SK-N-SH (cell line): ENCODE measurements at regions not wholly inside any gene's neighbourhood (a gene's known extent, or its start where the extent isn't known, plus 50 kb on each side); places are given as distances from the start of the nearest gene placed in this dataset.

Experiments used
- CTCF ChIA-PET: fragments of 300-600, 350-600 bp; formaldehyde crosslinking; extraction: SDS; loops from one replicate; lab custom pipeline; 2021; lab: Yijun Ruan, JAX
- POLR2A ChIA-PET: fragments of 350-600 bp; sonication (Branson Sonifier 250); formaldehyde crosslinking; extraction: SDS; loops from one replicate; lab custom pipeline; 2020; ENCODE audit warnings: antibody characterized with exemption, inconsistent platforms; lab: Yijun Ruan, JAX
- DNase-seq: peaks from one replicate; pipeline ENCODE4 v3.0.0; 2012
- H2AFZ ChIP-seq: fragments of 200-600 bp; sonication (generic); 2 replicates; pipeline ENCODE4 v1.8.1; 2016; ENCODE audit warnings: antibody characterized with exemption, mild to moderate bottlenecking, low read depth
- H3F3A ChIP-seq: fragments of 200-600 bp; sonication (generic); replicated peaks from 2 replicates; pipeline ENCODE3; 2016; ENCODE audit warnings: antibody characterized with exemption, mild to moderate bottlenecking; ENCODE audit not compliant: insufficient read depth
- H3K27ac ChIP-seq, 2 experiments: fragments of 200-500 bp in 1 of 2; fragments of 200-600 bp in 1 of 2; sonication (Bioruptor generic) in 1 of 2; sonication (generic), shearing (Covaris generic) in 1 of 2; 2 replicates each; pipeline versions ENCODE4 v1.5.1 to v1.6.1; 2014 to 2016; ENCODE audit warnings: low read depth in 2 of 2, inconsistent platforms in 1 of 2, low read length in 1 of 2, mild to moderate bottlenecking in 1 of 2, mixed read lengths in 1 of 2
- H3K27me3 ChIP-seq: fragments of 200-600 bp; sonication (generic), shearing (Covaris generic); 2 replicates; pipeline ENCODE4 v1.6.1; 2016; ENCODE audit warnings: mixed run types; ENCODE audit not compliant: insufficient read depth
- H3K36me3 ChIP-seq, 2 experiments: fragments of 200-500 bp in 1 of 2; fragments of 200-600 bp in 1 of 2; sonication (Bioruptor generic) in 1 of 2; sonication (generic) in 1 of 2; replicated peaks in 1 of 2; 2 replicates each; pipeline versions ENCODE3 to v1.5.1; 2014 to 2016; ENCODE audit warnings: low read length in 1 of 2, mild to moderate bottlenecking in 1 of 2; ENCODE audit not compliant: insufficient read depth in 2 of 2, control insufficient read depth in 1 of 2
- H3K4me1 ChIP-seq, 2 experiments: fragments of 200-500 bp in 1 of 2; fragments of 200-600 bp in 1 of 2; sonication (Bioruptor generic) in 1 of 2; sonication (generic), shearing (Covaris generic) in 1 of 2; 2 replicates each; pipeline versions ENCODE4 v1.5.1 to v1.6.1; 2014 to 2016; ENCODE audit warnings: low read depth in 1 of 2, low read length in 1 of 2, mixed run types in 1 of 2; ENCODE audit not compliant: insufficient read depth in 2 of 2, control insufficient read depth in 1 of 2
- H3K4me2 ChIP-seq: fragments of 200-600 bp; sonication (generic), shearing (Covaris generic); 2 replicates; pipeline ENCODE4 v1.6.1; 2017; ENCODE audit warnings: mixed run types
- H3K4me3 ChIP-seq, 2 experiments: fragments of 200-500 bp in 1 of 2; fragments of 200-600 bp in 1 of 2; sonication (Bioruptor generic) in 1 of 2; sonication (generic), shearing (Covaris generic) in 1 of 2; 2 replicates each; pipeline versions ENCODE4 v1.5.1 to v1.8.1; 2014 to 2016; ENCODE audit warnings: low read depth in 2 of 2, inconsistent platforms in 1 of 2, low read length in 1 of 2, mild to moderate bottlenecking in 1 of 2, mixed read lengths in 1 of 2, moderate library complexity in 1 of 2
- H3K79me2 ChIP-seq: fragments of 200-600 bp; sonication (generic); 2 replicates; pipeline ENCODE4 v1.8.1; 2017; ENCODE audit warnings: mild to moderate bottlenecking; ENCODE audit not compliant: insufficient read depth
- H3K9ac ChIP-seq: fragments of 200-600 bp; sonication (generic); 2 replicates; pipeline ENCODE4 v1.6.1; 2017; ENCODE audit warnings: mixed run types
- H3K9me2 ChIP-seq: fragments of 200-600 bp; sonication (generic); 2 replicates; pipeline ENCODE4 v1.6.1; 2017; ENCODE audit warnings: mixed run types
- H3K9me3 ChIP-seq: fragments of 200-600 bp; sonication (generic); 2 replicates; pipeline ENCODE4 v1.6.1; 2017; ENCODE audit warnings: mixed run types, mild to moderate bottlenecking, moderate library complexity
- H4K20me1 ChIP-seq: fragments of 200-600 bp; sonication (generic); 2 replicates; pipeline ENCODE4 v1.6.1; 2017; ENCODE audit warnings: mild to moderate bottlenecking, mixed run types; ENCODE audit not compliant: insufficient read depth
- CHD2 ChIP-seq: fragments of 150-350 bp; IDR thresholded peaks from 2 replicates; pipeline ENCODE4 v1.6.1; 2018; ENCODE audit warnings: low read length; ENCODE audit not compliant: partially characterized antibody
- FOSL2 ChIP-seq: IDR thresholded peaks from 2 replicates; pipeline ENCODE4 v1.4.0; 2012; ENCODE audit warnings: low read depth, mild to moderate bottlenecking, moderate library complexity, borderline replicate concordance
- FOXJ3 ChIP-seq: sonication (generic); formaldehyde crosslinking; IDR thresholded peaks from 2 replicates; pipeline ENCODE4 v1.5.1; 2020; ENCODE audit warnings: mild to moderate bottlenecking, missing genetic modification reagents
- FOXM1 ChIP-seq: IDR thresholded peaks from 2 replicates; pipeline ENCODE4 v1.4.0; 2012; ENCODE audit warnings: low read depth, mild to moderate bottlenecking
- GATA2 ChIP-seq: sonication (generic); formaldehyde crosslinking; IDR thresholded peaks from 2 replicates; pipeline ENCODE4 v1.5.0; 2020; ENCODE audit warnings: mild to moderate bottlenecking, missing genetic modification reagents
- JUND ChIP-seq: IDR thresholded peaks from 2 replicates; pipeline ENCODE4 v1.4.0; 2012
- MEF2A ChIP-seq: IDR thresholded peaks from 2 replicates; pipeline ENCODE4 v1.4.0; 2012; ENCODE audit warnings: low read depth, borderline replicate concordance
- POLR2AphosphoS5 ChIP-seq: IDR thresholded peaks from 2 replicates; pipeline ENCODE4 v1.6.1; 2012; ENCODE audit warnings: low read depth, low read length
- RAD21 ChIP-seq: IDR thresholded peaks from 2 replicates; pipeline ENCODE4 v1.6.1; 2012; ENCODE audit warnings: mild to moderate bottlenecking, low read length
- RCOR1 ChIP-seq: fragments of 150-350 bp; IDR thresholded peaks from 2 replicates; pipeline ENCODE4 v1.6.1; 2017; ENCODE audit warnings: antibody characterized with exemption, low read length
- RXRA ChIP-seq: IDR thresholded peaks from 2 replicates; pipeline ENCODE4 v1.4.0; 2012; ENCODE audit warnings: low read depth, mild to moderate bottlenecking, borderline replicate concordance
- SIN3A ChIP-seq: IDR thresholded peaks from 2 replicates; pipeline ENCODE4 v1.6.1; 2012; ENCODE audit warnings: low read depth, mild to moderate bottlenecking, low read length, moderate library complexity, borderline replicate concordance
- SMC3 ChIP-seq: IDR thresholded peaks from 2 replicates; pipeline ENCODE4 v1.6.1; 2012; ENCODE audit warnings: low read depth, low read length, improper control_type of control experiment
- TAF1 ChIP-seq: IDR thresholded peaks from 2 replicates; pipeline ENCODE4 v1.6.1; 2012; ENCODE audit warnings: low read depth, mild to moderate bottlenecking, low read length, moderate library complexity, borderline replicate concordance
- TEAD4 ChIP-seq: IDR thresholded peaks from 2 replicates; pipeline ENCODE4 v1.4.0; 2012; ENCODE audit warnings: mild to moderate bottlenecking, borderline replicate concordance; ENCODE audit not compliant: insufficient read depth
- WGBS: methylation state at CpG from one replicate; pipeline ENCODE4 v1.1.6; 2017; ENCODE audit warnings: low lambda C conversion rate; 5-methylcytosine and 5-hydroxymethylcytosine counted together
- TF ChIP-seq, protein P1 (sequence below): IDR thresholded peaks from 2 replicates; pipeline ENCODE4; 2012

DNA sequence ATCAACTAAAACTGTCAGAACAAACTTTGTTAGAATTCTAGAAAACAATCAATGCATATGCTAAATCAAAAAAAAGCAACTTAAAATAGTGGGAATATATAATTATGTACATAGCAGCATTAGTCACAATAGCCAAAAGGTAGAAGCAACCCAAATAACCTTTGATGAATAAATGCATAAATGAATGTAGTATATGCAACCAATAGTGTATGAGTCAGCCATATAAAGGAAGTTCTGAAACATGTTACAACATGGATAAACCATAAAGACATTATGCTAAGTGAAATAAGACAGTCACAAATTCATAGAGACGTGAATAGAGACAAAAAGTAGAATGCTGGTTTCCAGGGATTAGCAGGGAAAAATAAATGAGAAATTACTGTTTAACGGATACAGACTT lies 762.8 kb upstream of the INTU start:
- H3F3A ChIP-seq = no peaks in the 10 kb centered on the region
- H3K4me1 ChIP-seq = no peaks in the 10 kb centered on the region
- TF ChIP-seq FOSL2 = no peak
- CTCF ChIA-PET = no interaction called here
- peaks cover 0 to 9% of the 10 kb centered on the region in 2 experiments for H3K36me3 ChIP-seq
- no peak overlapping the region for H3K4me2 ChIP-seq
- no peaks in the 10 kb centered on the region for H4K20me1 ChIP-seq
- DNase-seq = no peak
- no peaks in the 10 kb centered on the region for H3K27me3 ChIP-seq
- POLR2A ChIA-PET = no interaction called here
- H3K27ac ChIP-seq = no peak overlapping the region
- no peak overlapping the region for H3K9ac ChIP-seq
- H3K79me2 ChIP-seq = no peaks in the 10 kb centered on the region
- H3K9me3 ChIP-seq = no peaks in the 10 kb centered on the region; the same call in 1 of the 2 replicates
- no peak overlapping the region for H2AFZ ChIP-seq
- H3K4me3 ChIP-seq = no peak overlapping the region
- H3K9me2 ChIP-seq = no peaks in the 10 kb centered on the region
- WGBS = 63% methylated on average over 2 of the region's 2 CpGs

DNA sequence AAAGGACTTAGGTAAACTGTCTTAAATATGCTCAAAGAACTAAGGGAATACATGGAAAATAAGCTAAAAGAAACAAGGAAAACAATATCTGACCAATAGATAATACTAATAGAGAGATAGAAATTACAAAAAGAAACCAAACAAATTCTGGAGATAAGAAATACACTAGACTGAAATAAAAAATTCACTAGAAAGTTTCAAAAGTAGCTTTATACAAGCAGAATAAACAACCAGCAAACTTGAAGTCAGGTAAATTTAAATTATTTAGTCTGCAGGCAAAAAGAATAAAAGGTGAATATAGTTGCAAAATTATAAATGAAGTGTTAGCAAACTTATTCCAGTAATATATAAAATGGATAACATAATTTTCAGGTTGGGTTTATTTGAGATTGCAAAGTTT lies 760.9 kb upstream of the INTU start:
- Histone ChIP-seq H3K27me3 (no peaks in the 10 kb centered on the region), H2AFZ (no peak overlapping the region), H3K9ac (no peak overlapping the region), H3K36me3 (peaks cover 0 to 9% of the 10 kb centered on the region in 2 experiments), H4K20me1 (no peaks in the 10 kb centered on the region), H3K4me2 (no peak overlapping the region), H3K4me3 (no peak overlapping the region), H3K4me1 (no peaks in the 10 kb centered on the region), H3K9me2 (no peaks in the 10 kb centered on the region), H3K9me3 (no peaks in the 10 kb centered on the region; the same call in 1 of the 2 replicates), H3F3A (no peaks in the 10 kb centered on the region), H3K79me2 (no peaks in the 10 kb centered on the region), H3K27ac (no peak overlapping the region)
- no peak for DNase-seq
- CTCF ChIA-PET = interaction anchor here (1.4 kb wide), 1 partner anchor 10 kb away, joined by 3 read pairs; no protein-coding TSS in a partner anchor
- POLR2A ChIA-PET = no interaction called here
- no peak for TF ChIP-seq SMC3
- no peak for TF ChIP-seq FOXJ3 (CRISPR knock-in tag)
- TF ChIP-seq, protein P1, sequence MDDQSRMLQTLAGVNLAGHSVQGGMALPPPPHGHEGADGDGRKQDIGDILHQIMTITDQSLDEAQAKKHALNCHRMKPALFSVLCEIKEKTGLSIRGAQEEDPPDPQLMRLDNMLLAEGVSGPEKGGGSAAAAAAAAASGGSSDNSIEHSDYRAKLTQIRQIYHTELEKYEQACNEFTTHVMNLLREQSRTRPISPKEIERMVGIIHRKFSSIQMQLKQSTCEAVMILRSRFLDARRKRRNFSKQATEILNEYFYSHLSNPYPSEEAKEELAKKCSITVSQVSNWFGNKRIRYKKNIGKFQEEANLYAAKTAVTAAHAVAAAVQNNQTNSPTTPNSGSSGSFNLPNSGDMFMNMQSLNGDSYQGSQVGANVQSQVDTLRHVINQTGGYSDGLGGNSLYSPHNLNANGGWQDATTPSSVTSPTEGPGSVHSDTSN = no peak
- no peak for TF ChIP-seq TEAD4
- TF ChIP-seq SIN3A = no peak
- no peak for TF ChIP-seq RAD21

DNA sequence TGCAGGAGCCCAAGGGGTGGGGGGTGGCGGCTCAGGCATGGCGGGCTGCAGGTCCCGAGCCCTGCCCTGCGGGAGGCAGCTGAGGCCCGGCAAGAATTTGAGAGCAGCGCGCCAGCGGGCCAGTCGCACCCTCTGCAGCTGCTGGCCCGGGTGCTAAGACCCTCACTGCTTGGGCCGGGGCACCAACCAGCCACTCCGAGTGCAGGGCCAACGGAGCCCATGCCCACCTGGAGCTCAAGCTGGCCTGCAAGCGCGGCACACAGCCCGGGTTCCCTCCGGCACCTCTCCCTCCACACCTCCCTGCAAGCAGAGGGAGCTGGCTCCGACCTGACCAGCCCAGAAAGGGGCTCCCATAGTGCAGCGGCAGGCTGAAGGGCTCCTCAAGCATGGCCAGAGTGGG lies 758.2 kb upstream of the INTU start:
- no peak overlapping the region for H3K4me2 ChIP-seq
- TF ChIP-seq RXRA (no peak), TEAD4 (no peak), POLR2AphosphoS5 (no peak), MEF2A (no peak), TAF1 (no peak), FOXM1 (no peak), RCOR1 (no peak), JUND (no peak), GATA2 (CRISPR knock-in tag) (no peak), CHD2 (no peak)
- TF ChIP-seq, all 33 proteins: peak for 0
- WGBS = 77% methylated on average over 6 of the region's 19 CpGs
- Histone ChIP-seq H3K4me3 (no peak overlapping the region), H3K27me3 (no peaks in the 10 kb centered on the region), H3K9me2 (no peaks in the 10 kb centered on the region), H3K4me1 (no peaks in the 10 kb centered on the region), H3K79me2 (no peaks in the 10 kb centered on the region), H2AFZ (no peak overlapping the region), H3K9me3 (no peaks in the 10 kb centered on the region; the same call in 1 of the 2 replicates), H3K27ac (no peak overlapping the region), H3K9ac (no peak overlapping the region), H4K20me1 (no peaks in the 10 kb centered on the region), H3K36me3 (peaks cover 0 to 9% of the 10 kb centered on the region in 2 experiments), H3F3A (no peaks in the 10 kb centered on the region)
- no peak for DNase-seq
- ChIA-PET POLR2A (no interaction called here), CTCF (no interaction called here)
